Nephron progenitor cell (in vitro differentiated cells): ENCODE measurements at regions not wholly inside any gene's neighbourhood (a gene's known extent, or its start where the extent isn't known, plus 50 kb on each side); places are given as distances from the start of the nearest gene placed in this dataset.

ENCODE experiments used
- DNase-seq: peaks from one replicate; pipeline ENCODE4 v3.0.0; 2021
- H3K27ac Mint-ChIP-seq: 2 replicates; pipeline ENCODE4 v1.8.0; 2021; ENCODE audit warnings: mild to moderate bottlenecking, moderate library complexity, mixed read lengths
- H3K27me3 Mint-ChIP-seq: 2 replicates; pipeline ENCODE4 v1.8.0; 2021; ENCODE audit warnings: mild to moderate bottlenecking, low read depth, mixed read lengths; ENCODE audit not compliant: poor library complexity
- H3K36me3 Mint-ChIP-seq: 2 replicates; pipeline ENCODE4 v1.8.0; 2021; ENCODE audit warnings: low read depth, mixed read lengths
- H3K4me1 Mint-ChIP-seq: 2 replicates; pipeline ENCODE4 v1.8.0; 2021; ENCODE audit warnings: mixed read lengths
- H3K4me3 Mint-ChIP-seq: 2 replicates; pipeline ENCODE4 v1.8.0; 2021; ENCODE audit warnings: mild to moderate bottlenecking, moderate library complexity, mixed read lengths
- H3K9me3 Mint-ChIP-seq: 2 replicates; pipeline ENCODE4 v1.8.0; 2021; ENCODE audit warnings: mild to moderate bottlenecking, moderate library complexity, mixed read lengths
- TF ChIP-seq, protein P1 (sequence below): fragments of 200-600 bp; sonication (generic); IDR thresholded peaks from 2 replicates; pipeline ENCODE4 v1.5.0; 2021; ENCODE audit warnings: antibody characterized with exemption

DNA sequence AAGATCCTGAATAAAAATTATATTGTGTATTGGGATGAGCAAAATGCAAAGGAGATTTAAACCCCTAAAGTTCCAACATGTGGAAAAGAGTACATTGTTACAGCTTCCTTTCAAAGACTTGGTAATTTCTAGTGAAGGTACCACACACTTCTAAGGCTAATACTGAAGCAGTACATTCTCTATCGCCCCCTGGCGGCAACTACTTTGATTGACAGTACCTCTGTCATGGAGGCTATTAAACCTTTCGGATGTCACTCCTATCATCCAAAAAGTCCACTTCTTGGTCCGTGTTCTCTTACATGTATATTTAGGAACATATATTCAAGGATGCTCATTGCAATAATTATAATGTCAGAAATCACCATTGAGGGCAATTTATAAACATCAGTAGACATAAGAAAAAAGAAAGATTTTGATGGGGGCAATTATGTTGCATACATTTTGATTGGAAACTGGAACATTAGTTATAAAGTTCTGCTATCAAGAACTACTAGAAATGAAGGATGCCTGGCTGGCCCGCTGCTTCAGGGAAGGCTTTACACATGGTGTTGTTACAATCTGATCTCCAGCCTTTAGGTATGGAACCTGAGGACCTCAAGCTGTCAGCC, 601.6 kb downstream of the CPS1 start:
- Mint-ChIP-seq H3K27ac (no peak overlapping the region), H3K27me3 (no peaks in the 10 kb centered on the region), H3K36me3 (no peaks in the 10 kb centered on the region), H3K9me3 (no peaks in the 10 kb centered on the region), H3K4me3 (no peak overlapping the region), H3K4me1 (no peaks in the 10 kb centered on the region)
- TF ChIP-seq, protein P1, sequence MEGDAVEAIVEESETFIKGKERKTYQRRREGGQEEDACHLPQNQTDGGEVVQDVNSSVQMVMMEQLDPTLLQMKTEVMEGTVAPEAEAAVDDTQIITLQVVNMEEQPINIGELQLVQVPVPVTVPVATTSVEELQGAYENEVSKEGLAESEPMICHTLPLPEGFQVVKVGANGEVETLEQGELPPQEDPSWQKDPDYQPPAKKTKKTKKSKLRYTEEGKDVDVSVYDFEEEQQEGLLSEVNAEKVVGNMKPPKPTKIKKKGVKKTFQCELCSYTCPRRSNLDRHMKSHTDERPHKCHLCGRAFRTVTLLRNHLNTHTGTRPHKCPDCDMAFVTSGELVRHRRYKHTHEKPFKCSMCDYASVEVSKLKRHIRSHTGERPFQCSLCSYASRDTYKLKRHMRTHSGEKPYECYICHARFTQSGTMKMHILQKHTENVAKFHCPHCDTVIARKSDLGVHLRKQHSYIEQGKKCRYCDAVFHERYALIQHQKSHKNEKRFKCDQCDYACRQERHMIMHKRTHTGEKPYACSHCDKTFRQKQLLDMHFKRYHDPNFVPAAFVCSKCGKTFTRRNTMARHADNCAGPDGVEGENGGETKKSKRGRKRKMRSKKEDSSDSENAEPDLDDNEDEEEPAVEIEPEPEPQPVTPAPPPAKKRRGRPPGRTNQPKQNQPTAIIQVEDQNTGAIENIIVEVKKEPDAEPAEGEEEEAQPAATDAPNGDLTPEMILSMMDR, result peak; percentile 90
- peak; percentile 84 for DNase-seq

DNA sequence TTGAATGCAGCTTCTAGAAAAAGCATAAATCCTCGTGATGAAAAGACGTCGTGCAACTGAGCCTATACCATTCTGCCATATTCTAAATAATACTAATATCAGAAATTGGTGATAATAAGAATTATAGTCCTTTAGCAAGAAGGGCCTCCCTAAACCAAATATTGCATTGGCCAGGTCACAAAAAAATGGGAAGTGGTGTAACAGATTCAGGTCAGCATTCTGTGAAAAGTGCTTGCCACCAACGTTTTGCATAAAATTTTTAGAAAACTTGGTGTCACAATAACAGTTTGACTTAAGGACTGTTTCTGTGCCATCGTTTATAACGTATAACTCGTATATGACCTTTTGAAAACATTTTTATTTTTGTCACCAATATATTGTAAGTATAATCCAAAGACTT, 603.6 kb downstream of the CPS1 start:
- no peaks in the 10 kb centered on the region for H3K9me3 Mint-ChIP-seq
- no peak for DNase-seq
- no peak overlapping the region for H3K27ac Mint-ChIP-seq
- no peaks in the 10 kb centered on the region for H3K4me1 Mint-ChIP-seq
- H3K36me3 Mint-ChIP-seq, result no peaks in the 10 kb centered on the region
- no peaks in the 10 kb centered on the region for H3K27me3 Mint-ChIP-seq
- TF ChIP-seq, protein P1, result no peak
- no peak overlapping the region for H3K4me3 Mint-ChIP-seq

DNA sequence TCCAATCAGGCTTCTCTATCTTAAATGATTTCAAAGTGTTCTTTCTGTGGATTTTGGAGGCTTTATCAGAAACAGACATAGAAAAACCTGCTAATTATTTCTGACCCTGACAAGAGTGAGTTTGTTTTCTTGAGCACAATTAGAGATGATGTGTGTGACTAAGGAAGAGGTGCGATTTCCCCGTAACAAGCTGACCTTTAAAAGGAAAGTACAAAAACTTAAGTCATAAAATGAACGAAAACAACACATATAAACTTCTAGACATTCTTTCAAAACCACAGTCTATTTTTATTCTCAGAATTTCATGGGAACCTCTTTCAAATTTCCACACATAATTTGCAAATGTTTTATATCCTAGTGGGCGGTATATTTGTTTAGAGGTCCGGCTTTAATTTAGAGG, 604.8 kb downstream of the CPS1 start:
- Mint-ChIP-seq H3K9me3 (no peaks in the 10 kb centered on the region), H3K4me3 (no peak overlapping the region), H3K4me1 (no peaks in the 10 kb centered on the region), H3K27ac (no peak overlapping the region), H3K36me3 (no peaks in the 10 kb centered on the region), H3K27me3 (no peaks in the 10 kb centered on the region)
- DNase-seq, result no peak
- TF ChIP-seq, protein P1, result no peak

DNA sequence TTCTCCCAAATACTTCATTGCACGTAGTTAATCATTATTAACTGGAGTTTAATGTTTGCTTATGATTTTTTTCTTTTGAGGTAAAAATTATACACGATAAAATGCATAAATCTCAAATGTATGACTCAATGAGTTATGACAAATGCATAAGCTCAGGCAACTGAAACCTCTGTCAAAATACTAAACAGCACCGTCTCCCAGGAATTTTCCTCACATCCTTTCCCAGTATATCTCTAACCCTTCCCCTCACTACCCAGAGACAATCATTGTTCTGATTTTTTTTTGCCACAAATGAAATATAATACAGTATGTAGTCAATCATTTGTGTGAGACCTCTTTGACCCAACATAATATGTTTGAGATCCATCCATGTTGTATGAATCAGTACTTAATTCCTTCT, 606.5 kb downstream of the CPS1 start:
- no peaks in the 10 kb centered on the region for H3K4me1 Mint-ChIP-seq
- TF ChIP-seq, protein P1, result no peak

DNA sequence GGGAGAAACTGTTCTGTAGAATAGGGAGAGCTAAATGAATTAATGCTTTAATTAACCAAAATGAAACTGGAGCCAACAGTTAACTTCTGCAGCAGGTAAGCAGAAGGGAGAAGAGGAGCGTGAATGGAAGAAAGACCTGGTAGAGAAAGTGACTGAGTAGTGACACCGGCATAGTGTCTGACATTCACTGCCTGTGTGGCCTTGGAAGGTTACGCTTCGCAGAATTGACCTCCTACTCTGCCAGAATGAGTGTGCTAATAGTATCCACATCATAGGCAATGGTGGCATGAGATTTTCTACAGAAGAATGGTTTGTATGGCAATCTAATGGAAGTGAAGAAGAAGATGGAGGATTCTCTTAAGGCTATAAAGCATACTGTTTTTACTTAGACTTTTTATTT, 614.4 kb downstream of the CPS1 start:
- no peak for DNase-seq
- Mint-ChIP-seq H3K27me3 (no peaks in the 10 kb centered on the region), H3K9me3 (no peaks in the 10 kb centered on the region), H3K4me1 (peaks cover 5% of the 10 kb centered on the region), H3K27ac (no peak overlapping the region), H3K4me3 (no peak overlapping the region), H3K36me3 (no peaks in the 10 kb centered on the region)
- TF ChIP-seq, protein P1, result no peak

More for the DNA sequence above, 606.5 kb downstream of the CPS1 start:
- no peaks in the 10 kb centered on the region for H3K27me3 Mint-ChIP-seq
- no peak for DNase-seq
- no peak overlapping the region for H3K27ac Mint-ChIP-seq
- H3K9me3 Mint-ChIP-seq, result no peaks in the 10 kb centered on the region
- no peak overlapping the region for H3K4me3 Mint-ChIP-seq
- no peaks in the 10 kb centered on the region for H3K36me3 Mint-ChIP-seq

DNA sequence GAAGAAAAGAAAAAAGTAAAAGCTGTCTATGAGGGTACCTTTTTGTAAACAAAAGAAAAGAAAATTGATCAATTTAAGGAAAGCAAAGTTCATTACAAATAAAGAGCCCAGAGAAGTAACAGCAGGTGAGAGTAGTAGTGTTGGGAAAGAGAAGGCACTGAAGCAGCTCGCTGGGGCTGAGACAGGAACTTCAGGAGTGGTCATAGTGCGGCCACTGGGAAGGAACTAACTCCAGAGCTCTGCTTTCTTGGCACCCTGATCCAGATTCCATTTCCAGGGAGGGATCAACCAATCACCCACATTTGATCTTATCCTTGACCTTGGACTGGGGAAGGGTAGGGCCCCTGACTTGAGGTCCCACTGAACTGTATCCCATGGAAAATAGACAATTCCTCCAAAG, 617.6 kb downstream of the CPS1 start:
- Mint-ChIP-seq H3K27me3 (no peaks in the 10 kb centered on the region), H3K9me3 (no peaks in the 10 kb centered on the region), H3K4me1 (peaks cover 11% of the 10 kb centered on the region), H3K27ac (no peak overlapping the region), H3K36me3 (no peaks in the 10 kb centered on the region), H3K4me3 (no peak overlapping the region)
- no peak for DNase-seq
- TF ChIP-seq, protein P1, result no peak
